ENCODE measurements at regions not wholly inside any gene's neighbourhood (a gene's known extent, or its start where the extent isn't known, plus 50 kb on each side); places are given as distances from the start of the nearest gene placed in this dataset.

DNA sequence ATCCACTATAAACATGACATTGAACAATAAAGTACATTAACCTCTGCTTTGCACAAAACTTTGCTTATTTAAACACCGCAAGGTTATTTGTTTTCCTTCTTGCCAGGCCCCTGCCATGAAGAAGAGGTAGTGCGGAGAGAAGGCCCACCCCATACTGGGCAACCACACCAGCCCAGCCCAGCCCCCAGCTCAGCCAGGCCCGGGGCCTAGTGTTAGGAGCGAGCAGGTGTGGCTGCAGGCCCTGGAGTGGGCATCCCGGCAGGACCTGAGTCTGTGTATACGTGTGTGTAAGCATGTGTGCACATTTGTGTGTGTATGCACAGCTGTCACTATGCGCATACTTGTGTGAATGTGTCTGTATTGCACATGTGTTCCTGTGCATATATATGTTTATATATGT lies 90.4 kb upstream of the MVB12B start:
- Histone ChIP-seq H3K9ac (ENCODE audit: insufficient read depth, low read length) (no peak overlapping the region), H3K9me3 (ENCODE audit: control insufficient read depth, insufficient read depth, low read depth, low read length) (no peaks in the 10 kb centered on the region), H2AFZ (ENCODE audit: low read length) (no peak overlapping the region), H3K79me2 (ENCODE audit: control insufficient read depth, insufficient read depth, low read length) (no peaks in the 10 kb centered on the region), H3K36me3 (ENCODE audit: control insufficient read depth, insufficient read depth, low read length) (no peaks in the 10 kb centered on the region), H3K4me3 (replicated peaks in 1 of 4; ENCODE audit: control extremely low read depth in 1 of 4, insufficient read depth in 1 of 4, low read depth in 3 of 4, low read length in 4 of 4) (no peak overlapping the region), H3K27me3 (ENCODE audit: control insufficient read depth, insufficient read depth, low read length) (no peaks in the 10 kb centered on the region), H4K20me1 (ENCODE audit: control insufficient read depth, extremely low read depth, insufficient read depth, low read length) (no peaks in the 10 kb centered on the region), H3K4me2 (ENCODE audit: extremely low read depth, insufficient read depth, low read length) (no peak overlapping the region), H3K27ac (ENCODE audit: insufficient read depth, low read length) (no peak overlapping the region), H3K4me1 (ENCODE audit: control insufficient read depth, extremely low read depth, insufficient read depth, low read length) (no peaks in the 10 kb centered on the region)
- no peak for DNase-seq (ENCODE audit: low read depth in 2 of 2)
- no peak for TF ChIP-seq EZH2 (IDR thresholded peaks at IDR 0.05; ENCODE audit: low read length, missing control alignments)
- TF ChIP-seq, protein P1, sequence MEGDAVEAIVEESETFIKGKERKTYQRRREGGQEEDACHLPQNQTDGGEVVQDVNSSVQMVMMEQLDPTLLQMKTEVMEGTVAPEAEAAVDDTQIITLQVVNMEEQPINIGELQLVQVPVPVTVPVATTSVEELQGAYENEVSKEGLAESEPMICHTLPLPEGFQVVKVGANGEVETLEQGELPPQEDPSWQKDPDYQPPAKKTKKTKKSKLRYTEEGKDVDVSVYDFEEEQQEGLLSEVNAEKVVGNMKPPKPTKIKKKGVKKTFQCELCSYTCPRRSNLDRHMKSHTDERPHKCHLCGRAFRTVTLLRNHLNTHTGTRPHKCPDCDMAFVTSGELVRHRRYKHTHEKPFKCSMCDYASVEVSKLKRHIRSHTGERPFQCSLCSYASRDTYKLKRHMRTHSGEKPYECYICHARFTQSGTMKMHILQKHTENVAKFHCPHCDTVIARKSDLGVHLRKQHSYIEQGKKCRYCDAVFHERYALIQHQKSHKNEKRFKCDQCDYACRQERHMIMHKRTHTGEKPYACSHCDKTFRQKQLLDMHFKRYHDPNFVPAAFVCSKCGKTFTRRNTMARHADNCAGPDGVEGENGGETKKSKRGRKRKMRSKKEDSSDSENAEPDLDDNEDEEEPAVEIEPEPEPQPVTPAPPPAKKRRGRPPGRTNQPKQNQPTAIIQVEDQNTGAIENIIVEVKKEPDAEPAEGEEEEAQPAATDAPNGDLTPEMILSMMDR (conservative IDR thresholded peaks at IDR 0.05 in 1 of 2, IDR thresholded peaks at IDR 0.05 in 1 of 2; ENCODE audit: low read depth in 1 of 2, low read length in 2 of 2) = no peak

DNA sequence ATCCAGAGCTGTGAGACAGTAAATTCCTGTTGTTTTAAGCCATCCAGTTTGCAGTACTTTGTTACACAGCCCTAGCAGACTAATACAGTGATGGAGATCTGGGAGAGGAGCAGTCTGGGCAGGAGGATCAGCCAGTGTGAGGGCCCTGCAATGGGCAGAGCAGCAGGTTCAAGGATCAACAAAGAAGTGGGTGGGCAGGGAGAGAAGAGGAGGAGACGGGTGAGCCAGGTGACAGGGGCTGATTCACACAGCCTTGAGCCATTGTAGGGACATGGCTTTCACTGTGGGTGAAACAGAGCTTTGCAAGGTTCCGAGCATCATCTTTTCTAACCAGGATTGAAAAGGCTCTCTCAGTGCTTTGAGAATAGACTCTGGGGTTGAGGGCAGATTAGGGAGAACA lies 88.2 kb upstream of the MVB12B start:
- H2AFZ ChIP-seq (ENCODE audit: low read length) = no peak overlapping the region

DNA sequence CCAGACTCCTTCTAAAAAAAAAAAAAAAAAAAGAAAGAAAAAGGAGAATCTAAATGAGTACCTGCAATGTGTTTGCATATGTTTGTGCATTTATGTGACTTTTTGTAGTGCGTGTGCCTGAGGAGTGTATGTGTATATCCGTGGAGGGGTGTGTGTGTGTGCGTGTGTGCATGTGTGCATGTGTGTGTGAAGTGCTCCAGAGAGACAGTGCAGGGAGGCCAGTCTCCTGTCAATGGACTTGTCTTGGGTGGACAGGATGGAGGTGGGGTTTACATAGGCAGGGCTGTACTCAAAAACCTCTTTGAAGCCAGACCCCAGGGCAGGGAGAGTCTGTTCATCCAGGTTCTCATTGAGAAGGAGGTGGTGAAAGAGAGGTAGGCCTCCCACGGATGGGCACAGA lies 87.1 kb upstream of the MVB12B start:
- Histone ChIP-seq H3K79me2 (ENCODE audit: control insufficient read depth, insufficient read depth, low read length) (no peaks in the 10 kb centered on the region), H3K27ac (ENCODE audit: insufficient read depth, low read length) (no peak overlapping the region), H3K4me1 (ENCODE audit: control insufficient read depth, extremely low read depth, insufficient read depth, low read length) (no peaks in the 10 kb centered on the region), H3K9ac (ENCODE audit: insufficient read depth, low read length) (no peak overlapping the region), H3K36me3 (ENCODE audit: control insufficient read depth, insufficient read depth, low read length) (no peaks in the 10 kb centered on the region), H2AFZ (ENCODE audit: low read length) (no peak overlapping the region), H3K9me3 (ENCODE audit: control insufficient read depth, insufficient read depth, low read depth, low read length) (no peaks in the 10 kb centered on the region), H4K20me1 (ENCODE audit: control insufficient read depth, extremely low read depth, insufficient read depth, low read length) (no peaks in the 10 kb centered on the region), H3K4me3 (replicated peaks in 1 of 4; ENCODE audit: control extremely low read depth in 1 of 4, insufficient read depth in 1 of 4, low read depth in 3 of 4, low read length in 4 of 4) (no peak overlapping the region), H3K4me2 (ENCODE audit: extremely low read depth, insufficient read depth, low read length) (no peak overlapping the region), H3K27me3 (ENCODE audit: control insufficient read depth, insufficient read depth, low read length) (no peaks in the 10 kb centered on the region)
- TF ChIP-seq EZH2 (IDR thresholded peaks at IDR 0.05; ENCODE audit: low read length, missing control alignments) = no peak
- TF ChIP-seq, protein P1 (conservative IDR thresholded peaks at IDR 0.05 in 1 of 2, IDR thresholded peaks at IDR 0.05 in 1 of 2; ENCODE audit: low read depth in 1 of 2, low read length in 2 of 2) = no peak
- DNase-seq (ENCODE audit: low read depth in 2 of 2) = no peak

More for the DNA sequence above, 88.2 kb upstream of the MVB12B start:
- no peaks in the 10 kb centered on the region for H3K4me1 ChIP-seq (ENCODE audit: control insufficient read depth, extremely low read depth, insufficient read depth, low read length)
- DNase-seq (ENCODE audit: low read depth in 2 of 2) = no peak
- H3K4me3 ChIP-seq (replicated peaks in 1 of 4; ENCODE audit: control extremely low read depth in 1 of 4, insufficient read depth in 1 of 4, low read depth in 3 of 4, low read length in 4 of 4) = no peak overlapping the region
- H3K79me2 ChIP-seq (ENCODE audit: control insufficient read depth, insufficient read depth, low read length) = no peaks in the 10 kb centered on the region
- TF ChIP-seq EZH2 (IDR thresholded peaks at IDR 0.05; ENCODE audit: low read length, missing control alignments) = no peak
- TF ChIP-seq, protein P1 (conservative IDR thresholded peaks at IDR 0.05 in 1 of 2, IDR thresholded peaks at IDR 0.05 in 1 of 2; ENCODE audit: low read depth in 1 of 2, low read length in 2 of 2) = no peak
- no peaks in the 10 kb centered on the region for H3K9me3 ChIP-seq (ENCODE audit: control insufficient read depth, insufficient read depth, low read depth, low read length)
- H3K4me2 ChIP-seq (ENCODE audit: extremely low read depth, insufficient read depth, low read length) = no peak overlapping the region
- no peak overlapping the region for H3K27ac ChIP-seq (ENCODE audit: insufficient read depth, low read length)
- H4K20me1 ChIP-seq (ENCODE audit: control insufficient read depth, extremely low read depth, insufficient read depth, low read length) = no peaks in the 10 kb centered on the region
- no peaks in the 10 kb centered on the region for H3K36me3 ChIP-seq (ENCODE audit: control insufficient read depth, insufficient read depth, low read length)
- H3K27me3 ChIP-seq (ENCODE audit: control insufficient read depth, insufficient read depth, low read length) = no peaks in the 10 kb centered on the region
- H3K9ac ChIP-seq (ENCODE audit: insufficient read depth, low read length) = no peak overlapping the region

Measured in fibroblast of lung (primary cell).